Stimulated activated CD4-positive, alpha-beta T cell treated with anti-CD3 and anti-CD28 coated beads, TNF-alpha, amount 100 ng/mL, for 1 hour (primary cell): ENCODE measurements at regions not wholly inside any gene's neighbourhood (a gene's known extent, or its start where the extent isn't known, plus 50 kb on each side); places are given as distances from the start of the nearest gene placed in this dataset.

Source experiments
- DNase-seq, 3 donors: peaks; one replicate each; pipeline ENCODE4 v3.0.0-alpha.2; 2020; ENCODE audit warnings: low read depth in 3 of 3, low spot score in 1 of 3

GRCh38 chr5:62001640-62002039 is 304.4 kb upstream of the KIF2A start:
- DNase-seq: no peak

- DNase-seq: no peak
These were observed 303.6 kb upstream of the KIF2A start for GRCh38 chr5:62002436-62002835.

- DNase-seq: no peak
These were observed 300.5 kb upstream of the KIF2A start for GRCh38 chr5:62005551-62005950.

- DNase-seq: no peak
These were observed 298.5 kb upstream of the KIF2A start for GRCh38 chr5:62007457-62007856.

- DNase-seq: no peak
These were observed 294.8 kb upstream of the KIF2A start for GRCh38 chr5:62011089-62011664.

GRCh38 chr5:62017092-62017491 is 288.9 kb upstream of the KIF2A start:
- no peak for DNase-seq

- DNase-seq: no peak
These were observed 276.7 kb upstream of the KIF2A start for GRCh38 chr5:62029303-62029702.

- no peak for DNase-seq
These were observed 275.7 kb upstream of the KIF2A start for GRCh38 chr5:62030326-62030725.

GRCh38 chr5:62038024-62038423 is 268.0 kb upstream of the KIF2A start:
- no peak for DNase-seq

- no peak for DNase-seq
These were observed 264.8 kb upstream of the KIF2A start for GRCh38 chr5:62041156-62041756.

GRCh38 chr5:62042007-62042406 is 264.0 kb upstream of the KIF2A start:
- no peak for DNase-seq

GRCh38 chr5:62043289-62044280 is 262.4 kb upstream of the KIF2A start:
- no peak for DNase-seq

- no peak for DNase-seq
These were observed 261.0 kb upstream of the KIF2A start for GRCh38 chr5:62044989-62045388.

GRCh38 chr5:62046191-62046590 is 259.8 kb upstream of the KIF2A start:
- no peak for DNase-seq

GRCh38 chr5:62051747-62052146 is 254.3 kb upstream of the KIF2A start:
- DNase-seq: no peak

- no peak for DNase-seq
These were observed 246.0 kb upstream of the KIF2A start for GRCh38 chr5:62059960-62060359.

GRCh38 chr5:62065050-62065449 is 241.0 kb upstream of the KIF2A start:
- no peak for DNase-seq

GRCh38 chr5:62066761-62067277 is 239.2 kb upstream of the KIF2A start:
- no peak for DNase-seq

- DNase-seq: no peak
These were observed 237.5 kb upstream of the KIF2A start for GRCh38 chr5:62068554-62068953.

- DNase-seq: no peak
These were observed 228.6 kb upstream of the KIF2A start for GRCh38 chr5:62077387-62077786.

GRCh38 chr5:62077823-62078550 is 228.0 kb upstream of the KIF2A start:
- no peak for DNase-seq
